HG02763 (cell line): ENCODE measurements at regions not wholly inside any gene's neighbourhood (a gene's known extent, or its start where the extent isn't known, plus 50 kb on each side); places are given as distances from the start of the nearest gene placed in this dataset.

Experiments used
- ATAC-seq: cut with Tn5 transposase; IDR thresholded peaks from one replicate; pipeline ENCODE4 v1.9.1; 2021; ENCODE audit warnings: mild to moderate bottlenecking, moderate library complexity; ENCODE audit not compliant: unreplicated experiment

GRCh38 chr7:145665499-145666258, 450.9 kb upstream of the CNTNAP2 start:
- ATAC-seq = no peak

- ATAC-seq = no peak
Measured at GRCh38 chr7:145655666-145656065, 460.9 kb upstream of the CNTNAP2 start.

- no peak for ATAC-seq
Measured at GRCh38 chr7:145645135-145645515, 471.5 kb upstream of the CNTNAP2 start.

- ATAC-seq = no peak
Measured at GRCh38 chr7:145644426-145645134, 472.0 kb upstream of the CNTNAP2 start.

- no peak for ATAC-seq
Measured at GRCh38 chr7:145643981-145644380, 472.6 kb upstream of the CNTNAP2 start.

GRCh38 chr7:145633513-145633912, 483.1 kb upstream of the CNTNAP2 start:
- no peak for ATAC-seq

GRCh38 chr7:145624618-145625017, 492.0 kb upstream of the CNTNAP2 start:
- ATAC-seq = no peak

- ATAC-seq = no peak
Measured at GRCh38 chr7:145605963-145606362, 510.6 kb upstream of the CNTNAP2 start.

- ATAC-seq = no peak
Measured at GRCh38 chr7:145599376-145599775, 517.2 kb upstream of the CNTNAP2 start.

- ATAC-seq = no peak
Measured at GRCh38 chr7:145584401-145584800, 532.2 kb upstream of the CNTNAP2 start.

- no peak for ATAC-seq
Measured at GRCh38 chr7:145582742-145583303, 533.8 kb upstream of the CNTNAP2 start.

GRCh38 chr7:145557805-145558204, 558.8 kb upstream of the CNTNAP2 start:
- ATAC-seq = no peak

GRCh38 chr7:145543242-145543641, 573.4 kb upstream of the CNTNAP2 start:
- no peak for ATAC-seq

GRCh38 chr7:145539910-145540309, 576.7 kb upstream of the CNTNAP2 start:
- ATAC-seq = no peak

- ATAC-seq = no peak
Measured at GRCh38 chr7:145534301-145534700, 582.3 kb upstream of the CNTNAP2 start.

GRCh38 chr7:145520284-145520683, 596.3 kb upstream of the CNTNAP2 start:
- no peak for ATAC-seq

GRCh38 chr7:145511004-145511403, 605.6 kb upstream of the CNTNAP2 start:
- no peak for ATAC-seq

GRCh38 chr7:145497911-145498525, 618.6 kb upstream of the CNTNAP2 start:
- no peak for ATAC-seq

- no peak for ATAC-seq
Measured at GRCh38 chr7:145490356-145490755, 626.2 kb upstream of the CNTNAP2 start.

- ATAC-seq = no peak
Measured at GRCh38 chr7:145489609-145490008, 627.0 kb upstream of the CNTNAP2 start.

GRCh38 chr7:145488816-145489215, 627.8 kb upstream of the CNTNAP2 start:
- no peak for ATAC-seq

GRCh38 chr7:145481985-145482384, 634.6 kb upstream of the CNTNAP2 start:
- ATAC-seq = no peak
